ENCODE measurements at regions not wholly inside any gene's neighbourhood (a gene's known extent, or its start where the extent isn't known, plus 50 kb on each side); places are given as distances from the start of the nearest gene placed in this dataset.

GRCh38 chr18:42306594-42306980 is 351.6 kb downstream of the PIK3C3 start:
- no peaks in the 10 kb centered on the region for H4K20me1 ChIP-seq (ENCODE audit: control insufficient read depth, insufficient read depth, insufficient read length)
- no peak overlapping the region for H4K91ac ChIP-seq (ENCODE audit: insufficient read length, low read depth, low read length)
- H2AFZ ChIP-seq (ENCODE audit: low read length) = no peak overlapping the region
- no peak overlapping the region for H3K9ac ChIP-seq (ENCODE audit: extremely low read depth, insufficient read length, low read length)
- DNase-seq = no peak
- H3K18ac ChIP-seq (ENCODE audit: insufficient read length, low read depth, low read length) = no peak overlapping the region
- H3K27me3 ChIP-seq (ENCODE audit: insufficient read depth, low read length) = no peaks in the 10 kb centered on the region
- H3K4me1 ChIP-seq (ENCODE audit: insufficient read depth, low read length) = peaks cover 3% of the 10 kb centered on the region; the same call in 1 of the 2 replicates
- H3K56ac ChIP-seq (ENCODE audit: insufficient read length, low read depth, low read length) = no peak overlapping the region
- no peak overlapping the region for H2BK20ac ChIP-seq (ENCODE audit: low read depth, low read length, poor library complexity, severe bottlenecking)
- no peaks in the 10 kb centered on the region for H3K23me2 ChIP-seq (ENCODE audit: insufficient read length, low read depth, low read length, poor library complexity, severe bottlenecking)
- no peaks in the 10 kb centered on the region for H3K9me3 ChIP-seq (ENCODE audit: control insufficient read depth, low read depth, low read length)
- H4K8ac ChIP-seq (replicated peaks; ENCODE audit: insufficient read length, low read depth, low read length) = no peak overlapping the region
- no peak overlapping the region for H2BK120ac ChIP-seq (ENCODE audit: low read depth, low read length, poor library complexity, severe bottlenecking)
- Mint-ChIP-seq H3K27ac (no peak overlapping the region), H3K27me3 (ENCODE audit: low read depth) (no peaks in the 10 kb centered on the region; the same call in 1 of the 2 replicates), H3K4me1 (peaks cover 8 to 15% of the 10 kb centered on the region in 2 experiments), H3K36me3 (ENCODE audit: insufficient read depth in 1 of 3, low read depth in 3 of 3) (peaks cover 11 to 13% (median 12%) of the 10 kb centered on the region in 3 experiments), H3K4me3 (no peak overlapping the region), H3K9me3 (peaks cover 7 to 14% of the 10 kb centered on the region in 2 experiments; a peak in 4 of 5 replicates)
- H3K23ac ChIP-seq (ENCODE audit: insufficient read length, low read depth, low read length) = no peak overlapping the region
- no peak overlapping the region for H2AK5ac ChIP-seq (ENCODE audit: insufficient read length, low read length)
- TF ChIP-seq CTCF (conservative IDR thresholded peaks at IDR 0.05) = no peak
- no peaks in the 10 kb centered on the region for H3K79me2 ChIP-seq (ENCODE audit: insufficient read depth, low read length)
- no peaks in the 10 kb centered on the region for H3K79me1 ChIP-seq (ENCODE audit: insufficient read depth, low read depth, low read length, poor library complexity, severe bottlenecking)
- H3K14ac ChIP-seq (ENCODE audit: insufficient read depth, low read length) = no peak overlapping the region
- H2BK15ac ChIP-seq (ENCODE audit: low read depth, low read length) = no peak overlapping the region
- H2BK5ac ChIP-seq (ENCODE audit: insufficient read length, low read length) = no peak overlapping the region
- H4K5ac ChIP-seq (ENCODE audit: insufficient read length, low read depth, low read length) = no peak overlapping the region
- no peak overlapping the region for H3T11ph ChIP-seq (ENCODE audit: low read length)
- H3K27ac ChIP-seq (ENCODE audit: insufficient read length, low read depth, low read length) = no peak overlapping the region
- no peak overlapping the region for H3K4ac ChIP-seq (ENCODE audit: low read depth, low read length)
- no peak overlapping the region for H2BK12ac ChIP-seq (ENCODE audit: insufficient read length, low read depth, low read length)
- no peak overlapping the region for H3K4me2 ChIP-seq (ENCODE audit: insufficient read depth, insufficient read length, low read length)
